GM19239 (cell line): ENCODE measurements at regions not wholly inside any gene's neighbourhood (a gene's known extent, or its start where the extent isn't known, plus 50 kb on each side); places are given as distances from the start of the nearest gene placed in this dataset.

Source experiments
- DNase-seq: peaks from one replicate; pipeline ENCODE4 v3.0.0; 2011; ENCODE audit warnings: low spot score; ENCODE audit not compliant: insufficient read length
- FAIRE-seq: peaks from 2 replicates; lab custom pipeline; 2011; peaks lifted over from hg19 to GRCh38; lab: Jason Lieb, UNC

DNA sequence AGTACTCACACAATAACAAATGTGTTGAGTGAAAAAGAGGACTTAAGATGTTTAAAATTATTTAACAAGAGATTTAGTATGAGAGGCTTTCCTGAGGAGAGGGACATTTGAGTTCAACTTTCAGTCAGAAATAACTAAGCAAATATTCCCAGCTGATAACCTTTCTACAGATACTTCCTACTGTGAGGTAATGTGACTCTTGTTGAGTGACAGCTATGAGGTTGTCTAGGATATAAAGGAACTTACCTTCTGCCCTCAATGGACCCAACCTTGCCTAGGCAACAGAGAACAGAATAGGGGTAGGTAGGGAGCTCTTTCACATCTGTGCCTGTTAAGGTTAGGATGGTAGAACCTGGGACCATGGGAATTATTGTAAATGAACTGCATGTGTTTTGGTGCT lies 54.7 kb downstream of the GLUD2 start:
- no peak for FAIRE-seq

DNA sequence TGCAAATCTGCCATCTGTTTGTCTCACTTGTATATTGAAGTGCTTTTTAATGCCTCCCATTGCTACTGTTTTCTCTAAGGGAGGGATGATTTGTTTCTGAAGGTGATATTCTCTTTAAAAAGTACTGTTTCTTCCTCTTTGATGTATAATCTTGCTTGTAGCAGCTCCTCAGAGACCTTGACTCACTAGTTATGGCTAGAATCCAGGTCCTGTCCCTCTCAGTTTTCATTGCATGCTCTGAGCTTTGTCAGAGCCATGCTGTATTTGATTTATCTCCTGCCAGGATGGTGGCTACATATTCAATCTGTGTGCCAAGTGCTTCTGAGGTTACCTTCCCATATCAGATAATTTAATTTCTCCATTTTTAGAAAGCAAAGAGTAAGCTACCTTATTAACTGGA lies 56.0 kb downstream of the GLUD2 start:
- FAIRE-seq (no peak), DNase-seq (no peak)

More for the DNA sequence above, 54.7 kb downstream of the GLUD2 start:
- DNase-seq, result no peak

DNA sequence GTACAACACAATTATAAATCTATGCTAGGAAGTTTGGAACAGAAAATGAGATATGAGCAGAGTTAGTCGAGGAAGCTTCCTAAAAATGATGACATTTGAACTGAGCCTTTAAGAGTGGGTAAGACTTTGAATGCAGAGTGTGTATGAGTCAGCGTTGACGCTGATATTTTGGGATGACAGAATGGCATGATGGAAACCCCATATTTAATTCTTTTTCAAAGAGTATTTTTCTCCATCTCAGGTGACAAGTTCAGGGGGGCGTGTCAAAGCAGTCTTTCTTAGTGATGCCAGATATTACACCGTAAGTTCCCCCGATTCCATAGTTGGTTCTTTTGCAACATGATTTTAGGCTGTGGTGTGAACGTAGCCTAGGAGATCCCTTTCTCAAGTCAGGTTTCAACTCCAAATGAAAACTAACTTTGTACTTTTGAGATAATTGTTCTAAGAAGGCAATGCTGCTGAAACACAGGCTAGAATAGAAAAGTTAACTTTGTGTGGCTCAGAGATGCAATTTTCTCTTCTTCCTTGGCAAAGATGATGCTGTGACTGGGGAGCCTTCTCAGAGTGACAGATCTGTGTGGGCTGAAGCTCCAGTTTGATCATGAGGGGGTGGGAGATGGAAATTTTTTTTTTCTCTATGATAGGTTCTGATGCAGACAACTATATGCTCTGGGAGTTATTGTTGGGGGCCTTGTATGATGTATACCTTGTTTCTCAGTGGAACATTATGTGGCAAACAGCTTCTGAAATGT lies 59.2 kb downstream of the GLUD2 start:
- DNase-seq, result no peak
- FAIRE-seq, result no peak

DNA sequence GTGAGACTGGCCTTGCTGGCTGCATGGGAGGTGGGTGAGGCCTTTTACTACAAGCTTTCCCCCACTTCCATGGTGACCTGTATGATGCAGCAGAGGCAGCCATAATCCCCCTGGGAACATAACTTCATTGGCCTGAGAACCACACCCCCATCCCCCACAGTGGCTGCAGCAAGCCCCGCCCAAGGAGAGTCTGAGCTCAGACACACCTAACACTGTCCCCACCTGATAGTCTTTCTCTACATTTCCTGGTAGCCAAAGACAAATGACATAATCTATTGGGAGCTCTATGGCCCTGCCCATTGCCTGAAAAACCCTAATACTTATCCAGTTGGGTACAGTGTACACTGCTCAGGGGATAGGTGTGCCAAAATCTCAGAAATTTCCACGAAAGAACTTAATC lies 62.6 kb downstream of the GLUD2 start:
- DNase-seq (no peak), FAIRE-seq (no peak)

DNA sequence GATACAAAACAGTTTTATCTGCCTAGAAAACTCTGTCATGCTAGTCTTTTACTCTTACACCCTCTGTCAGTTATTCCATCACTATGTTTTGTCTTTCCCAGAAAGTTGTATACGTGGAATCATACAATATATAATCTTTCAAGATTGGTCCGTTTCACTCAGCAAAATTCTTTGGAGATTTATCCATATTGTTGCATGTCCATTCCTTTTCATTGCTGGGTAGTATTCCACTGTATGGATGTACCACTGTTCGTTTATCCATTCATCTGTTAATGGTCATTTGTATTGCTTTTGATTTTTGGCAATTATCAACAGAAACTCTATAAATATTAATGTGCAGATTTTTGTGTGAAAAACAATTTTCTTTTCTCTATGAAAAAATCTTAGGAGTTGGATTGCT lies 63.1 kb downstream of the GLUD2 start:
- DNase-seq, result no peak
- FAIRE-seq, result no peak

DNA sequence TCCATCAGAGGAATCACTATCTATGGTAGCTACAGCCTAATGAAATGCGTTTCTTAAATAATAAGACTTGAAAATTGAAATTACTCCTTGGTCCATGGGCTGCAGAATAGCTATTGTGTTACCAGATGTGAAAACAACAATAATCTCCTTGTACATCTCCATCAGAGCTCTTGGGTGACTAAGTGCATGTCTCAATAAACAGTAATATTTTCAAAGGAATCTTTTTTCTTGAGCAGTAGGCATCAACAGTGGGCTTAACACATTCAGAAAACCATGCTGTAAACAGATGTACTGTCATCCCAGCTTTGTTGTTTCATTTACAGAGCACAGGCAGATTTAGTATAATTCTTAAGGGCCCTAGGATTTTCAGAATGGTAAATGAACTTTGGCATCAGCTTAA lies 67.3 kb downstream of the GLUD2 start:
- DNase-seq (no peak), FAIRE-seq (no peak)

DNA sequence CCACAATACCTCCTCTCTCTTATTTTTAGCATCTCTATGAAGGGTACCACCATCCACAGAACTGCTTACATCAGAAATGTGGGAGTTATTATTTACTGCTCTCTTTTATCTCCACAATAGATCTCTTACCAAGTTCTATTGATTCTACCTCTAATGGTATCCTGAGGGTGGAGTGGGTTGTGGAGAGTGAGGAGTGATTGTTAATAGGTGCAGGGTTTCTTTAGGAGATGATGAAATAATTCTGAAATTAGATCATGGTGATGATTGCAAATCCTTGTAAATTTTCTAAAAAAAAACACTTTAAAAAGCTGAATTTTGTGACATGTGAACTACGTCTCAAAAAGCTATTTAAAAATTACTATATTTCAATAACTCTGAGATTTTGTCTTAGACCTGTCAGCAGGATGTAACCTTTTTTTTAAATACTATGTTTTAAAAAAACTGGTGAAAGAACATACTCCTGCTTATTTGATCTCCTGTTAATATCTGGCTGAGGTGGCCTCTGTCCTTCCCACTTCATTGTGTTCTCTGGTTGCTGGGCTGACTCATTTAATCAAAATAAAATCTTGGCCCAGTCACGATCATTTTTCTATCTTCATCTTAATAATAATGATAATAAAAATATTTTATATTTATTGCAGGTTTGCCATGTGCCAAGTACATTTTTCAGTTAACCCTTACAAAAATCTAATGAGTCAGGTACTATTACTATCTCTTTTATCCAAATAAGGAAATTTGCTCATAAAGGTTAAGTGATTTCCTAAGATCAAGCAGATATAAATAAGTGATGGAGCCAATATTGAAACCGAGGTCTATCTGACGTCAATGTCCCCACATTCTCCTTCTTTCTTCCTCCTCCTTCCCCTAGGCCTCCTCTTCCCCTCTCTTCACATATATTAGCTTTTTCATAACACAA lies 73.5 kb downstream of the GLUD2 start:
- DNase-seq (no peak), FAIRE-seq (no peak)

DNA sequence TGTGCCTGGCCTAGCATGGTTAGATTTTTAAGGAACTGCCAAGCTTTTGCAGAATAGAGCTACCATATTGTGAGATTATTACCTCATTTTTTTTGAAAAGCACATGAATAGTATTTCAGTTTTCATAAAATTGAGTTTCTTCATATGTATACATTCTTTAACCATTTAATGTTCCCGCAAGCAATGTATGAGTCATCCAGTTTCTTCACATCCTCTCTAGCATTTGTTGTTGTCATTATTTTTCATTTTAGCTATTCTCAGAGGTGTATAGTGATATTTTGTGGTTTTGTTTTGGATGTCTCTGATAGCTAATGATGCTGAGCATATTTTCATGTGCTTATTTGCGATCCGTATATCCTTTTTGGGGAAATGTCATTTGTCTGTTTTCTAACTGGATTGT lies 74.9 kb downstream of the GLUD2 start:
- FAIRE-seq, result no peak

DNA sequence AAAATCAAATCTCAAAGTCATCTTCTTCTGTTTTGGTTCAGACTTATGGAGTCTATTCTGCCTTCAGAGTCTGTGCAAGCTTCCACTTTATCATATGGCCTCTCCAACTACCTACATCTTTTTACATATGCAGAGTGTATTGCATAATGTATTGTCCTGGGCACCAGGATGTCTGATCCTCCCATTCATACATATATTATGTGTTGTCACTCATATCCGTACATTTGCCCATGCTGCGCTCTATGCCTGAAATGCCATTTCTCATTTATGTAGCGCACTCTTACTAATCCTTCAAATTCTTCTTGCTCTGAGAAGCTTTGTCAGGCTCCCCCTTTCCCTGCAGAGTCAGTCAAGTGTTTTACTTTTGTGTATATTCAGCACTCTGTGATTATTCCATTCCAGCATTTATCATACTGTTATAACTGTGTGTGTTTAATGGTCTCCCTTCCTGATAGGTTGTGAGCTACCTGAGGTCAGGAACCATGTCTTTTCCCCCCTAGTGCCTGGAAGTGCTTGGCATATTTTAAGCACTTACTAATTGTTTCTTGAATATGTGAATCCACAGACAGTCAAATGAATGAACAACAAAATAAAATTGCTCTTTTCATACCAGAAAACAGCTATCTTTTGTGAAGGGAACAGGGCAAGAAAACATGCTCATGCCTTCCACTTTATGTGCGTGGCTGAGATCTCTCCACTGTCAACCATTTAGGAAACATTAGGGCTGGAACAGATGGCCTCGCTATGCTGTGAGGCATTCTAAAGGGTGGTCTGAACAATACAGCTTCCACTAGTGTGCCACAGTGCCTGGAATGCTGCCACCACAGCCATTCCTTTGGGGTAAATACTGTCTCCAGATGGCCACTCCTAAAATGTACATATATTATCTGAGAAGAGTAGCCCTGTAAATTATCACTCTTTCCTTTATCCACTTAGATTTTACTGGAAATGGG lies 81.8 kb downstream of the GLUD2 start:
- FAIRE-seq, result no peak

More for the DNA sequence above, 74.9 kb downstream of the GLUD2 start:
- no peak for DNase-seq

DNA sequence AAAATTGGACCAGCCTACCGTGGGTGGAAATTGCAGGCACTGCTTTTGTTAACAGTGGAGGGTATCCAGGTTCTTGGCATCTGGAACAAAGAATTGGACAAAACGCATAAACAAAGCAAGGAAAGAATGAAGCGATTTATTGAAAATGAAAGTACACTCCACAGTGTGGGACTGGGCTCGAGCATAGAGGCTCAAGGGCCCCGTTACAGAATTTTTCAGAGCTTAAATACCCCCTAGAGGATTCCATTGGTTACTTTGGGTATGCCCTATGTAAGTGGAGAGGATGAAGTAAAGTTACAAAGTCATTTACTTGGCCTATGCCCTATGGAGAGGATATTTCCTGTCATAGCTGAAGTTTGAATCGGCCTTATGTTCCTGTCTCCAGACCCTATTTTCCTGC lies 85.3 kb downstream of the GLUD2 start:
- DNase-seq (no peak), FAIRE-seq (no peak)

More for the DNA sequence above, 81.8 kb downstream of the GLUD2 start:
- DNase-seq, result no peak

DNA sequence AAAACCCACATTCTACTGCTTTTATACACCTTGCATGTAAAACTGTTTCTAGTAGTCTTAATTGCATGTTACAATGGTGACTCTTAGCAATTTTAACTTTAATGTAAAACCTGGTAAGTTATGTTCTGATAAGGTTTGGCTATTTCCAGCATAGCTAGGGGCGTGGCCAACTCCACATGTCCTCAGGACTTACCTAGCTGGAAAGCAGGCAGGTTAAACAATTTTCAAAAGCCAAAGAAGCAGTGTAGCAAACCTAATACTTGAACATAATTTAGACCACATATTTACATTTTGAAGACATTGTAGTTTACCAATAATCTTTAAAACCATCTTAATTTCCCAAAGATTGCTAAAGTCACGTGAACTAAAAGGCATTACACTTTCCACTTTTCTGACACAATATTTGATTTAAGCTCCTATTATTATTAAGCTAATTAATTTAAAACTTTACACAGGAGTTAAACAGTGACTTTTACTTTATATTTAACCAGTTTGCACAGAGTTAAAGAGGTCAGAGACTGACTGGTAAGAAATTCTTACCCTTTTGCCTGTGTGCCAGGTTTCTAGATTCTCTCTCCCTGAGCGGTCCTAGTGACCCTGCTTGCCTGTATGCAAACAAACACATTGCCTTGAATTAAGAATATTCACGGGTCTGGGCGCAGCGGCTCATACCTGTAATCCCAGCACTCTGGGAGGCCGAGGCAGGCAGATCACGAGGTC lies 88.2 kb downstream of the GLUD2 start:
- DNase-seq (no peak), FAIRE-seq (no peak)

DNA sequence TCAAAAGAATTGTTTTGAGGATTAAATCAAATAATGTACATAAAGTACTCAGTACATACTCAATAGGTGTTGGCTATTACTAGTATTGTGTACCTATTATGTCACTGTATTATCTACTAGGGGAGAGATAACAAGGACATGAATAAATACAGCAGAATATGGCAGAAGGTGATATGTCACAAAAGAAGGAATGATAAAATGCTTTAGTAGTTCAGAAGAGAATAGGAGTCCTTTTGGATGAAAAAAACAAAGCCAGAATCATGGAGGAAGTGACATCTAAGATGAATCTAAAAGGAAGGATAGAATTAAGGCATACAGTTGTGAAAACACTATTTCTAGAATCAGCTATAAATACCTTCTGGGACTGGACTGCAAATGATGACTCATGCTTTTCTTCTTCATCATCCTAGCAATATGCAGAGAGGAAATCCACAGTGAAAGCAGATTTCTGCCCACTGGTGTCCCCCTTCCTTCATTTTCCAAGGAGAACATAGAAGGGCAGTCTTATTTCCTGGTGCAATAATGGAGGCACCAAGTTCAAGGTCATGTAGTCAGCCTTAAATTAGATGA lies 98.7 kb downstream of the GLUD2 start:
- no peak for DNase-seq
- FAIRE-seq, result no peak

DNA sequence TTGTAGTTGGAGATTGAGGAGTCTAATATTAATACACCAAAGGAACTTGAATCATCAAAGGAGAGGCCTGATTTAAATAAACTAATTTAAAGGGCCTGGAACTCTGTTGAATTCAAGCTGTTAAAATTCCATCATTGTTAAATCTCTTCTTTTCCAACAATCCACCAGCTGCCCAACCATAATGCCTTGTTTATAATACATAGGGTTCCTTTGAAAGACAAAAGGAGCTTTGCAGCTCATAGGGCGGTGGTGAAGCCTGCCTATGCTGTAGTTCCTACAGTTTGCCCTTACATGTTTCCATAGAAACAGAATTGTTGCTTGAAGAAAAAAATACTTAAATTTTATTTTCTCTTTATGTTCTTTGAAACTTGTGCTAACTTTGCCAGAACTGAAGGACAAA lies 102.8 kb downstream of the GLUD2 start:
- no peak for DNase-seq
- FAIRE-seq, result no peak

DNA sequence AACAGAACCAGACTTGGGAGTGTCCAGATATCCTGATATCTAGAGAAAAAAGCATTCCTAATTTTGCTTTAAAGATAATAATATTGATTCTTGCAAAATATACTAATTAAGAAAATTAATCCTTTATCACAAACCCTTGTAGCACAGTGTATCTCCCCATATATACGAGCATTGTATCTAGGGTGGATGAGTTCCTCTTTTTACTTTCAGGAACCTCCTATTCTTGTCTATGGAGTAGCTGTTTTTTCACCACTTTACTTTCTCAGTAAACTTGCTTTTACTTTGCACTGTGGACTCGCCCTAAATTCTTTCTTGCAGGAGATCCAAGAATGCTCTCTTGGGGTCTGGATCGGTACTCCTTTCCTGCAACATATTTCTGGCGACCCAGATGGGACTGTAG lies 103.9 kb downstream of the GLUD2 start:
- FAIRE-seq (no peak), DNase-seq (no peak)

DNA sequence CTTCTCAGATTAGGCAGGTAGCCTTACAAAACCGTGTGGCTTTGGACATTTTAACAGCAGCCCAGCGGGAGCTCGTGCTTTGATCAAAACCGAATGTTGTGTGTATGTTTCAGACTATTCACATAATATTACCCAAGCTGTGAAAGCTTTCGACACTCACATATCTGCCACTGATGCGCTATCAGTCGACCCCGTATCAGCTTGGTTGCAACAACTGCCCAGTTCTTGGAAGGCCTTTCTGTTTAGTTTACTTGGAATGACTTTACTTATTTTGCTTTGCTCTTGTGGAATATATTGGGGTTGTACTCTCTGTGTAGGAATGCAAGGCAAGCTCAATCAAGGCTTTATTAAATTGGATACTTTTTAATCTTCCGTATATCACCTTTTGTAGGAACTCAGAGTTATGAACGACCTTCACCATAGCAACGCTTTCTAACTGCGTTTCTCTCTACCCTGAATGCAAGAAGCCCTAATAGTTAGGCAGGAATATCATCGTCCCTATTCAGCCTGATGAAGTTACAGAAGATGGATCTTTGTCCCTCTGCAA lies 107.5 kb downstream of the GLUD2 start:
- FAIRE-seq, result no peak
- DNase-seq, result no peak

DNA sequence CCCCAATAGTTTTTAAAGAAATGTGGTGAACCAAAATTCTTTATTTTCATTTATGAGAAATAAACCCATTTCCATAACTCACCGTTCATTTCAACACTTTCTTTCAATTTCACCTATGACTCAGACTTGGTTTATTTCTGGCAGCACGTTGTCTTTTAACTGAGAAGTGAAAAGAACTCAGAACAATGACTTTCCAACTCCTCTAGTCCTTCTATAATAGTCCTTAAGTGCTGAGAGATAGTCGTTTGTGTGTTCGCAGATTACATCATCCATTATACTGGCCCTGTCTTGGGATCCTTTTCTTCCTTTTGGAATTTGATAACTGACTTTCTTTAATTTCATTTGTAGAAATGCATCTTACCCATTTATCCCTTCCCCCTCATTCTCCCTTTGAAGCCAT lies 113.6 kb downstream of the GLUD2 start:
- no peak for DNase-seq

DNA sequence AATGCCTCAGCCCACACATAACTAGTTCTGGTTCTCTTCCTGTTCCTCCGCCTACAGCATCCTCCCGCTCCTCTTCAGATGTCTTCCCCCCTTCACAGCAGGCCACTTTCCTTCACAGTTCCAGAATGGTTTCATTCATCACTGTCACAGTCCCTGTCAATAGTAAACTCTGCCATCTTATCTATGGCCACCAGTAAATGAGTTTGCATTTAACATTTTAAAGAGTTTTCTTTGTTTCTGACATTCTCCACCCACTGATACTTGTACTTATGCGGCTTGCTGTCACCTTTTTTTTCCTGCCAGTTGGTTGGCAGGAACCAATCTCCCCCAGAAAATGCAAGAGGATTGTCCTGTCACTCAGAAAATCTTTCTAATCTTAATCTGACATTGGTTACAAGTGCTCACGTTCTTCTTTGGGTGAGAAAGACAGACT lies 114.1 kb downstream of the GLUD2 start:
- DNase-seq, result no peak
- peak; percentile 88 for FAIRE-seq

More for the DNA sequence above, 113.6 kb downstream of the GLUD2 start:
- FAIRE-seq, result peak; percentile 92

DNA sequence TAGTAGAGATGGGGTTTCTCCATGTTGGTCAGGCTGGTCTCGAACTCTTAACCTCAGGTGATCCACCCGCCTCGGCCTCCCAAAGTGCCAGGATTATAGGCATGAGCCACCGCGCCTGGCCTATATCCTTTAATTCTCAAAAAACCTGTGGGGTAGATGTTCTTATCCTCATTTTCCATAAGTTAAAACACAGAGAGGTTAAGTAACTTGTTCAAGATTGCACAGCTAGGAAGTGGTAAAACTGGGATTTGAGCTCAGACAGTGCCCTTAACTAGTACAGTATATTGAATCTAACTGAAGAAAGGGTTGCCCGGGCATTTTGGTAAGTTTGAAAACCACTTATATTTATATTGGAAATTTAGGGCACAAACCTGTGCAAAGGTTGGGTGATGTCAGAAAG lies 116.0 kb downstream of the GLUD2 start:
- FAIRE-seq (no peak), DNase-seq (no peak)

DNA sequence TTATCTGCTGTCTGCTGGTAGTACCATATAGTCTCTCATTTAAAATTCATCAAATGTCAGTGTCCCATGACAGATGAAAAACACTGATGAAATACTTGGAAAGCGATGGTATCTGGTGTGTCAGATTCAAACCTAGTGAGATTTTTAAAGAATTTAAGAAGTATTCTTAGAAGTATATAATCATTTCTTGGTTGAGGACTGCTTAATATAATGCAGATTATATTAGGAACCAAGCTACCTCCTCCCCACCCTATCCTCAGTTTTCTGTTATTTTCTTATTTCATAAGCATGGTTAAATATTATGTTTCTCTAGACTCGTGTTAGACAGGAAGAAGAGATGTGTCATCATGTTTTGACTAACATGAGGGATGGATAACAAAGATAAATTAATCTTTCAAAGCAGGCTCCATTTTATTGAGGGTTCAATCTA lies 118.5 kb downstream of the GLUD2 start:
- no peak for FAIRE-seq
- no peak for DNase-seq
